ENCODE measurements at regions not wholly inside any gene's neighbourhood (a gene's known extent, or its start where the extent isn't known, plus 50 kb on each side); places are given as distances from the start of the nearest gene placed in this dataset.

GRCh38 chr18:6598657-6599056, 130.9 kb upstream of the ARHGAP28 start:
- H3K36me3 ChIP-seq (ENCODE audit: control insufficient read depth in 2 of 2, insufficient read depth in 2 of 2, low read length in 1 of 2) = no peaks in the 10 kb centered on the region
- no peaks in the 10 kb centered on the region for H3K27me3 ChIP-seq (ENCODE audit: control insufficient read depth in 1 of 2, insufficient read depth in 2 of 2, low read length in 2 of 2)
- H3K4me1 ChIP-seq (ENCODE audit: control insufficient read depth in 2 of 2, insufficient read depth in 2 of 2, low read length in 1 of 2) = peaks cover 0 to 4% of the 10 kb centered on the region in 2 donors
- 82 to 83% methylated on average over 7 of the region's 7 CpGs for WGBS, 2 donors
- H3K9me3 ChIP-seq (ENCODE audit: control insufficient read depth in 2 of 2, insufficient read depth in 1 of 2, low read depth in 1 of 2, low read length in 1 of 2) = peaks cover 0 to 2% of the 10 kb centered on the region in 2 donors
- H3K27ac ChIP-seq (ENCODE audit: low read depth in 2 of 2, low read length in 1 of 2) = no peak overlapping the region
- no peak overlapping the region for H3K4me3 ChIP-seq (ENCODE audit: low read depth in 1 of 2, low read length in 2 of 2)

- H3K4me3 ChIP-seq (ENCODE audit: low read depth in 1 of 2, low read length in 2 of 2) = no peak overlapping the region
- 81 to 82% methylated on average over 3 of the region's 3 CpGs for WGBS, 2 donors
- H3K9me3 ChIP-seq (ENCODE audit: control insufficient read depth in 2 of 2, insufficient read depth in 1 of 2, low read depth in 1 of 2, low read length in 1 of 2) = peaks cover 0 to 2% of the 10 kb centered on the region in 2 donors
- no peak overlapping the region for H3K27ac ChIP-seq (ENCODE audit: low read depth in 2 of 2, low read length in 1 of 2)
- H3K4me1 ChIP-seq (ENCODE audit: control insufficient read depth in 2 of 2, insufficient read depth in 2 of 2, low read length in 1 of 2) = peaks cover 0 to 4% of the 10 kb centered on the region in 2 donors
- no peaks in the 10 kb centered on the region for H3K27me3 ChIP-seq (ENCODE audit: control insufficient read depth in 1 of 2, insufficient read depth in 2 of 2, low read length in 2 of 2)
- no peaks in the 10 kb centered on the region for H3K36me3 ChIP-seq (ENCODE audit: control insufficient read depth in 2 of 2, insufficient read depth in 2 of 2, low read length in 1 of 2)
Measured at GRCh38 chr18:6600667-6601167, 128.8 kb upstream of the ARHGAP28 start.

- 46 to 60% methylated on average over 6 of the region's 6 CpGs for WGBS, 2 donors
- no peaks in the 10 kb centered on the region for H3K36me3 ChIP-seq (ENCODE audit: control insufficient read depth in 2 of 2, insufficient read depth in 2 of 2, low read length in 1 of 2)
- peaks cover 0 to 4% of the 10 kb centered on the region in 2 donors for H3K4me1 ChIP-seq (ENCODE audit: control insufficient read depth in 2 of 2, insufficient read depth in 2 of 2, low read length in 1 of 2)
- H3K27ac ChIP-seq (ENCODE audit: low read depth in 2 of 2, low read length in 1 of 2) = no peak overlapping the region
- no peaks in the 10 kb centered on the region for H3K27me3 ChIP-seq (ENCODE audit: control insufficient read depth in 1 of 2, insufficient read depth in 2 of 2, low read length in 2 of 2)
- no peak overlapping the region for H3K4me3 ChIP-seq (ENCODE audit: low read depth in 1 of 2, low read length in 2 of 2)
- peaks cover 0 to 2% of the 10 kb centered on the region in 2 donors for H3K9me3 ChIP-seq (ENCODE audit: control insufficient read depth in 2 of 2, insufficient read depth in 1 of 2, low read depth in 1 of 2, low read length in 1 of 2)
Measured at GRCh38 chr18:6601241-6601640, 128.3 kb upstream of the ARHGAP28 start.

- Histone ChIP-seq H3K4me1 (ENCODE audit: control insufficient read depth in 2 of 2, insufficient read depth in 2 of 2, low read length in 1 of 2) (peaks cover 0 to 6% of the 10 kb centered on the region in 2 donors), H3K9me3 (ENCODE audit: control insufficient read depth in 2 of 2, insufficient read depth in 1 of 2, low read depth in 1 of 2, low read length in 1 of 2) (peaks cover 0 to 2% of the 10 kb centered on the region in 2 donors), H3K4me3 (ENCODE audit: low read depth in 1 of 2, low read length in 2 of 2) (no peak overlapping the region), H3K27me3 (ENCODE audit: control insufficient read depth in 1 of 2, insufficient read depth in 2 of 2, low read length in 2 of 2) (no peaks in the 10 kb centered on the region), H3K36me3 (ENCODE audit: control insufficient read depth in 2 of 2, insufficient read depth in 2 of 2, low read length in 1 of 2) (no peaks in the 10 kb centered on the region), H3K27ac (ENCODE audit: low read depth in 2 of 2, low read length in 1 of 2) (no peak overlapping the region)
- WGBS, 2 donors = 86 to 94% methylated on average over 5 of the region's 5 CpGs
Measured at GRCh38 chr18:6602365-6602764, 127.2 kb upstream of the ARHGAP28 start.

- no peak overlapping the region for H3K4me3 ChIP-seq (ENCODE audit: low read depth in 1 of 2, low read length in 2 of 2)
Measured at GRCh38 chr18:6604573-6604941, 125.0 kb upstream of the ARHGAP28 start.

GRCh38 chr18:6605115-6605869, 124.2 kb upstream of the ARHGAP28 start:
- H3K9me3 ChIP-seq (ENCODE audit: control insufficient read depth in 2 of 2, insufficient read depth in 1 of 2, low read depth in 1 of 2, low read length in 1 of 2) = peaks cover 0 to under 1% of the 10 kb centered on the region in 2 donors
- H3K4me1 ChIP-seq (ENCODE audit: control insufficient read depth in 2 of 2, insufficient read depth in 2 of 2, low read length in 1 of 2) = peaks cover 0 to 8% of the 10 kb centered on the region in 2 donors
- 69 to 72% methylated on average over 6 of the region's 6 CpGs for WGBS, 2 donors
- H3K36me3 ChIP-seq (ENCODE audit: control insufficient read depth in 2 of 2, insufficient read depth in 2 of 2, low read length in 1 of 2) = no peaks in the 10 kb centered on the region
- H3K27ac ChIP-seq (ENCODE audit: low read depth in 2 of 2, low read length in 1 of 2) = no peak overlapping the region
- no peak overlapping the region for H3K4me3 ChIP-seq (ENCODE audit: low read depth in 1 of 2, low read length in 2 of 2)
- no peaks in the 10 kb centered on the region for H3K27me3 ChIP-seq (ENCODE audit: control insufficient read depth in 1 of 2, insufficient read depth in 2 of 2, low read length in 2 of 2)

More at GRCh38 chr18:6604573-6604941, 125.0 kb upstream of the ARHGAP28 start:
- H3K4me1 ChIP-seq (ENCODE audit: control insufficient read depth in 2 of 2, insufficient read depth in 2 of 2, low read length in 1 of 2) = peaks cover 0 to 8% of the 10 kb centered on the region in 2 donors
- 37 to 40% methylated on average over 3 of the region's 3 CpGs for WGBS, 2 donors
- H3K27ac ChIP-seq (ENCODE audit: low read depth in 2 of 2, low read length in 1 of 2) = no peak overlapping the region
- H3K9me3 ChIP-seq (ENCODE audit: control insufficient read depth in 2 of 2, insufficient read depth in 1 of 2, low read depth in 1 of 2, low read length in 1 of 2) = peaks cover 0 to 2% of the 10 kb centered on the region in 2 donors
- H3K27me3 ChIP-seq (ENCODE audit: control insufficient read depth in 1 of 2, insufficient read depth in 2 of 2, low read length in 2 of 2) = no peaks in the 10 kb centered on the region
- no peaks in the 10 kb centered on the region for H3K36me3 ChIP-seq (ENCODE audit: control insufficient read depth in 2 of 2, insufficient read depth in 2 of 2, low read length in 1 of 2)

GRCh38 chr18:6606411-6607085, 123.0 kb upstream of the ARHGAP28 start:
- no peaks in the 10 kb centered on the region for H3K9me3 ChIP-seq (ENCODE audit: control insufficient read depth in 2 of 2, insufficient read depth in 1 of 2, low read depth in 1 of 2, low read length in 1 of 2)
- H3K4me1 ChIP-seq (ENCODE audit: control insufficient read depth in 2 of 2, insufficient read depth in 2 of 2, low read length in 1 of 2) = peaks cover 0 to 8% of the 10 kb centered on the region in 2 donors
- no peaks in the 10 kb centered on the region for H3K36me3 ChIP-seq (ENCODE audit: control insufficient read depth in 2 of 2, insufficient read depth in 2 of 2, low read length in 1 of 2)
- no peak overlapping the region for H3K27ac ChIP-seq (ENCODE audit: low read depth in 2 of 2, low read length in 1 of 2)
- WGBS, 2 donors = 82 to 83% methylated on average over 4 of the region's 4 CpGs
- no peaks in the 10 kb centered on the region for H3K27me3 ChIP-seq (ENCODE audit: control insufficient read depth in 1 of 2, insufficient read depth in 2 of 2, low read length in 2 of 2)
- no peak overlapping the region for H3K4me3 ChIP-seq (ENCODE audit: low read depth in 1 of 2, low read length in 2 of 2)

- no peaks in the 10 kb centered on the region for H3K9me3 ChIP-seq (ENCODE audit: control insufficient read depth in 2 of 2, insufficient read depth in 1 of 2, low read depth in 1 of 2, low read length in 1 of 2)
- no peaks in the 10 kb centered on the region for H3K36me3 ChIP-seq (ENCODE audit: control insufficient read depth in 2 of 2, insufficient read depth in 2 of 2, low read length in 1 of 2)
- H3K4me1 ChIP-seq (ENCODE audit: control insufficient read depth in 2 of 2, insufficient read depth in 2 of 2, low read length in 1 of 2) = peaks cover 0 to 6% of the 10 kb centered on the region in 2 donors
- no peak overlapping the region for H3K4me3 ChIP-seq (ENCODE audit: low read depth in 1 of 2, low read length in 2 of 2)
- no peak overlapping the region for H3K27ac ChIP-seq (ENCODE audit: low read depth in 2 of 2, low read length in 1 of 2)
- WGBS, 2 donors = 44% methylated on average over 6 of the region's 6 CpGs
- no peaks in the 10 kb centered on the region for H3K27me3 ChIP-seq (ENCODE audit: control insufficient read depth in 1 of 2, insufficient read depth in 2 of 2, low read length in 2 of 2)
Measured at GRCh38 chr18:6607343-6607742, 122.2 kb upstream of the ARHGAP28 start.

- Histone ChIP-seq H3K9me3 (ENCODE audit: control insufficient read depth in 2 of 2, insufficient read depth in 1 of 2, low read depth in 1 of 2, low read length in 1 of 2) (no peaks in the 10 kb centered on the region), H3K4me1 (ENCODE audit: control insufficient read depth in 2 of 2, insufficient read depth in 2 of 2, low read length in 1 of 2) (peaks cover 0 to 6% of the 10 kb centered on the region in 2 donors), H3K27ac (ENCODE audit: low read depth in 2 of 2, low read length in 1 of 2) (no peak overlapping the region), H3K27me3 (ENCODE audit: control insufficient read depth in 1 of 2, insufficient read depth in 2 of 2, low read length in 2 of 2) (peaks cover 0 to 4% of the 10 kb centered on the region in 2 donors), H3K4me3 (ENCODE audit: low read depth in 1 of 2, low read length in 2 of 2) (no peak overlapping the region), H3K36me3 (ENCODE audit: control insufficient read depth in 2 of 2, insufficient read depth in 2 of 2, low read length in 1 of 2) (no peaks in the 10 kb centered on the region)
- 81 to 85% methylated on average over 7 of the region's 7 CpGs for WGBS, 2 donors
Measured at GRCh38 chr18:6609666-6610264, 119.8 kb upstream of the ARHGAP28 start.
